K562 (cell line): ENCODE measurements at regions not wholly inside any gene's neighbourhood (a gene's known extent, or its start where the extent isn't known, plus 50 kb on each side); places are given as distances from the start of the nearest gene placed in this dataset.

Source experiments
- ATAC-seq: fragments of 200-7000 bp; cut with Tn5 transposase; 3 replicates; pipeline ENCODE4 v1.9.1; 2020; ENCODE audit warnings: moderate library complexity
- BruUV-seq: library from RNA; stranded (reverse); fragments of 400-500 nt; replicated peaks from 2 replicates; lab custom pipeline; 2021; lab: Mats Ljungman, UMichigan
- CTCF ChIA-PET: fragments of 300-600 bp; formaldehyde crosslinking; extraction: SDS; loops from one replicate; lab custom pipeline; 2021; ENCODE audit warnings: low intra/inter-chr PET ratio; lab: Yijun Ruan, JAX
- POLR2A ChIA-PET: fragments of 300-600, 350-650 bp; sonication (Branson Sonifier 250); formaldehyde crosslinking; extraction: SDS; loops from one replicate; lab custom pipeline; 2021; ENCODE audit warnings: antibody characterized with exemption, inconsistent platforms; lab: Yijun Ruan, JAX
- DNase-seq, 4 experiments: peaks; one replicate each; pipeline versions ENCODE4 v3.0.0 to v3.0.0-alpha.2; 2011 to 2018; ENCODE audit warnings: low spot score in 3 of 4, mixed read lengths in 3 of 4; ENCODE audit errors: extremely low read depth in 1 of 4
- FAIRE-seq: peaks from 2 replicates; lab custom pipeline; 2011; peaks lifted over from hg19 to GRCh38; lab: Jason Lieb, UNC
- H2AFZ ChIP-seq: 2 replicates; pipeline ENCODE4 v1.6.0; 2011; ENCODE audit warnings: low read depth, low read length, control low read depth, inconsistent platforms
- H3K27ac ChIP-seq: fragments of 200-600 bp; 3 replicates; pipeline ENCODE4 v1.8.0; 2011; ENCODE audit warnings: low read depth, mild to moderate bottlenecking, control low read depth, inconsistent platforms, low read length, moderate library complexity, mixed read lengths; ENCODE audit errors: extremely low read depth
- H3K27me3 ChIP-seq, 2 experiments: fragments of 300-600 bp in 1 of 2; 2 replicates in 1 of 2; 3 replicates in 1 of 2; pipeline versions ENCODE4 v1.6.0 to v1.8.0; 2011; ENCODE audit warnings: inconsistent platforms in 2 of 2, low read length in 2 of 2, mild to moderate bottlenecking in 1 of 2, mixed read lengths in 1 of 2, moderate library complexity in 1 of 2; ENCODE audit not compliant: control insufficient read depth in 2 of 2, insufficient read depth in 2 of 2
- H3K36me3 ChIP-seq: fragments of 300-600 bp; 3 replicates; pipeline ENCODE4 v1.8.0; 2011; ENCODE audit warnings: mild to moderate bottlenecking, low read length, inconsistent platforms; ENCODE audit not compliant: control insufficient read depth, insufficient read depth
- H3K4me1 ChIP-seq, 2 experiments: fragments of 200-600 bp in 1 of 2; replicated peaks in 1 of 2; 2 replicates in 1 of 2; 3 replicates in 1 of 2; pipeline versions ENCODE4 v1.5.1 to v1.8.0; 2011; ENCODE audit warnings: inconsistent platforms in 2 of 2, low read length in 2 of 2, mild to moderate bottlenecking in 1 of 2, mixed read lengths in 1 of 2, moderate library complexity in 1 of 2; ENCODE audit not compliant: control insufficient read depth in 2 of 2, insufficient read depth in 2 of 2
- H3K4me2 ChIP-seq: 2 replicates; pipeline ENCODE4 v1.6.1; 2011; ENCODE audit warnings: low read length, control low read depth, inconsistent platforms, mixed read lengths; ENCODE audit not compliant: insufficient read depth
- H3K4me3 ChIP-seq: fragments of 200-600 bp; sonication (generic), shearing (Covaris generic); 2 replicates; pipeline ENCODE4 v1.5.1; 2016; ENCODE audit warnings: control low read depth, inconsistent platforms
- H3K79me2 ChIP-seq: fragments of 200-600 bp; 3 replicates; pipeline ENCODE4 v1.8.0; 2011; ENCODE audit warnings: low read length, inconsistent platforms; ENCODE audit not compliant: control insufficient read depth, insufficient read depth
- H3K9ac ChIP-seq, 2 experiments: 2 replicates each; pipeline versions ENCODE4 v1.6.0 to v1.6.1; 2011; ENCODE audit warnings: low read depth in 2 of 2, low read length in 2 of 2, control low read depth in 1 of 2, inconsistent platforms in 1 of 2, mild to moderate bottlenecking in 1 of 2, mixed read lengths in 1 of 2; ENCODE audit not compliant: insufficient read depth in 1 of 2
- H3K9me1 ChIP-seq: one replicate; pipeline ENCODE4 v1.6.0; 2011; ENCODE audit warnings: inconsistent platforms, mild to moderate bottlenecking, low read length, moderate library complexity; ENCODE audit not compliant: control insufficient read depth, insufficient read depth
- H3K9me3 ChIP-seq: replicated peaks from 2 replicates; pipeline ENCODE4 v1.5.1; 2011; ENCODE audit warnings: low read depth, low read length, inconsistent platforms; ENCODE audit not compliant: control insufficient read depth, insufficient read depth
- H4K20me1 ChIP-seq: replicated peaks from 2 replicates; pipeline ENCODE4 v1.6.1; 2011; ENCODE audit warnings: low read length, inconsistent platforms, mixed read lengths; ENCODE audit not compliant: control insufficient read depth, insufficient read depth
- ATF1 ChIP-seq, 2 experiments: fragments of 450-650 bp in 1 of 2; IDR thresholded peaks; 2 replicates each; pipeline ENCODE4 v1.6.1; 2016; ENCODE audit warnings: missing compliant biosample characterization in 1 of 2, missing genetic modification characterization in 1 of 2
- ATF3 ChIP-seq, 2 experiments: fragments of 450-650 bp in 1 of 2; sonication (generic) in 1 of 2; formaldehyde crosslinking in 1 of 2; IDR thresholded peaks in 1 of 2; conservative IDR thresholded peaks in 1 of 2; 2 replicates each; pipeline versions ENCODE4 v1.6.1 to v1.8.1; 2016 to 2023; ENCODE audit warnings: mild to moderate bottlenecking in 2 of 2, moderate library complexity in 2 of 2, inconsistent platforms in 1 of 2, missing genetic modification reagents in 1 of 2
- ATF7 ChIP-seq: fragments of 450-650 bp; IDR thresholded peaks from 2 replicates; pipeline ENCODE4 v1.7.1; 2014; ENCODE audit warnings: mild to moderate bottlenecking, moderate library complexity
- BRF1 ChIP-seq: IDR thresholded peaks from 3 replicates; pipeline ENCODE4 v1.6.1; 2011; ENCODE audit warnings: borderline replicate concordance, mild to moderate bottlenecking; ENCODE audit not compliant: insufficient read length; ENCODE audit errors: extremely low read depth
- CHCHD3 ChIP-seq: fragments of 250-450 bp; sonication (Bioruptor Pico); IDR thresholded peaks from 2 replicates; pipeline ENCODE4 v2.1.2; 2022; ENCODE audit warnings: mild to moderate bottlenecking
- FOXM1 ChIP-seq, 2 experiments: fragments of 450-650 bp in 1 of 2; sonication (generic) in 1 of 2; formaldehyde crosslinking in 1 of 2; IDR thresholded peaks; 2 replicates each; pipeline versions ENCODE4 v1.6.1 to v1.9.0; 2017 to 2022; ENCODE audit warnings: low read depth in 2 of 2, mild to moderate bottlenecking in 2 of 2, missing genetic modification reagents in 1 of 2, moderate library complexity in 1 of 2
- HMG20B ChIP-seq: fragments of 250-450 bp; sonication (Bioruptor Pico); IDR thresholded peaks from 2 replicates; pipeline ENCODE4 v1.5.0; 2021; ENCODE audit warnings: mild to moderate bottlenecking
- MEF2A ChIP-seq: IDR thresholded peaks from 2 replicates; pipeline ENCODE4 v1.6.1; 2011; ENCODE audit warnings: low read depth, mild to moderate bottlenecking, low read length, moderate library complexity; ENCODE audit not compliant: control insufficient read depth
- PML ChIP-seq: IDR thresholded peaks from 2 replicates; pipeline ENCODE4 v1.6.1; 2012; ENCODE audit warnings: low read length, inconsistent platforms
- PRDM10 ChIP-seq: fragments of 450-650 bp; IDR thresholded peaks from 2 replicates; pipeline ENCODE4 v1.6.1; 2018; ENCODE audit not compliant: partially characterized antibody
- SRSF3 ChIP-seq: fragments of 200-400 bp; formaldehyde crosslinking; IDR thresholded peaks from 2 replicates; pipeline ENCODE4 v1.6.1; 2016; ENCODE audit warnings: mild to moderate bottlenecking, low read length, moderate library complexity; ENCODE audit not compliant: insufficient read depth
- ZBED1 ChIP-seq: IDR thresholded peaks from 2 replicates; pipeline ENCODE4 v1.6.1; 2014
- ZFP30 ChIP-seq: fragments of 250-450 bp; sonication (Bioruptor Pico); IDR thresholded peaks from 2 replicates; pipeline ENCODE4 v1.8.0; 2022; ENCODE audit warnings: moderate library complexity, mild to moderate bottlenecking, inconsistent platforms, borderline replicate concordance
- ZNF57 ChIP-seq: fragments of 450-650 bp; formaldehyde crosslinking; IDR thresholded peaks from 2 replicates; pipeline ENCODE4 v1.4.0; 2020; ENCODE audit warnings: mild to moderate bottlenecking, moderate library complexity
- ZZZ3 ChIP-seq: fragments of 450-650 bp; IDR thresholded peaks from 2 replicates; pipeline ENCODE4 v1.6.1; 2016; ENCODE audit warnings: antibody characterized with exemption, mild to moderate bottlenecking, moderate library complexity
- WGBS: fragments of 100-300 bp; shearing (Covaris generic); methylation state at CpG from one replicate; pipeline ENCODE4 v1.1.6; 2016; ENCODE audit warnings: low coverage, mixed read lengths; ENCODE audit not compliant: insufficient coverage; ENCODE audit errors: missing lambda C conversion rate; 5-methylcytosine and 5-hydroxymethylcytosine counted together
- in situ Hi-C: fragments of 300-500 bp; cut with MboI; formaldehyde crosslinking; loops from 4 replicates; pipeline ENCODE4 v1.15.0; 2018; ENCODE audit warnings: inconsistent platforms, mixed read lengths
- intact Hi-C: fragments of 100-400 bp; cut with micrococcal nuclease; formaldehyde crosslinking; loops from 2 replicates; pipeline ENCODE4 v1.14.2; 2022

- in situ Hi-C loops, result no loop called here
- H3K4me1 ChIP-seq, result no peaks in the 10 kb centered on the region
- TF ChIP-seq PRDM10 (no peak), MEF2A (no peak), CHCHD3 (no peak), ZNF57 (CRISPR knock-in tag) (no peak), FOXM1 (IDR thresholded peaks at IDR 0.05; ENCODE audit: low read depth) (no peak), FOXM1 (CRISPR knock-in tag; IDR thresholded peaks at IDR 0.05; ENCODE audit: low read depth) (no peak), ZZZ3 (no peak), BRF1 (no peak), ATF7 (0 out of 2 replicates have a peak, but pooled peaks have one; percentile 19), SRSF3 (no peak), HMG20B (CRISPR knock-in tag) (no peak), PML (no peak), ATF3 (IDR thresholded peaks at IDR 0.05) (0 out of 2 replicates have a peak, but pooled peaks have one; percentile 14), ATF3 (CRISPR knock-in tag; conservative IDR thresholded peaks at IDR 0.05) (no peak), ATF1 (CRISPR knock-in tag; IDR thresholded peaks at IDR 0.05) (no peak), ATF1 (tag; IDR thresholded peaks at IDR 0.05) (peak; percentile 60), ZFP30 (CRISPR knock-in tag) (no peak), ZBED1 (no peak)
These were observed 800.0 kb upstream of the FANCL start for GRCh38 chr2:59041139-59041538.

More at GRCh38 chr2:59041139-59041538, 800.0 kb upstream of the FANCL start:
- FAIRE-seq, result no peak
- Histone ChIP-seq H3K79me2 (no peaks in the 10 kb centered on the region), H3K4me3 (no peak overlapping the region), H3K9me1 (no peaks in the 10 kb centered on the region), H3K27ac (no peak overlapping the region), H2AFZ (no peak overlapping the region), H3K9ac (no peak overlapping the region), H3K27me3 (no peaks in the 10 kb centered on the region), H3K36me3 (no peaks in the 10 kb centered on the region), H3K4me2 (no peak overlapping the region), H4K20me1 (no peaks in the 10 kb centered on the region), H3K9me3 (no peaks in the 10 kb centered on the region)
- ChIA-PET POLR2A (interaction anchor here (0.6 kb wide), 1 partner anchor 342 kb away, joined by 3 read pairs; no protein-coding TSS in a partner anchor), CTCF (no interaction called here)
- DNase-seq, result no peak
- 2% methylated on average over 4 of the region's 4 CpGs for WGBS
- intact Hi-C loops, result no loop called here
- ATAC-seq, result no peak
- no TSS peak for BruUV-seq
